GM12875 (cell line): ENCODE measurements at regions not wholly inside any gene's neighbourhood (a gene's known extent, or its start where the extent isn't known, plus 50 kb on each side); places are given as distances from the start of the nearest gene placed in this dataset.

Source experiments
- H3K4me3 ChIP-seq: one replicate; pipeline ENCODE4 v1.5.1; 2011; ENCODE audit warnings: low read depth, low read length, control low read depth
- TF ChIP-seq, protein P1 (sequence below): IDR thresholded peaks from 2 replicates; pipeline ENCODE4 v1.5.1; 2011; ENCODE audit warnings: low read depth, mild to moderate bottlenecking, control low read depth, inconsistent platforms, low read length, moderate library complexity, borderline replicate concordance; ENCODE audit not compliant: insufficient read depth

DNA sequence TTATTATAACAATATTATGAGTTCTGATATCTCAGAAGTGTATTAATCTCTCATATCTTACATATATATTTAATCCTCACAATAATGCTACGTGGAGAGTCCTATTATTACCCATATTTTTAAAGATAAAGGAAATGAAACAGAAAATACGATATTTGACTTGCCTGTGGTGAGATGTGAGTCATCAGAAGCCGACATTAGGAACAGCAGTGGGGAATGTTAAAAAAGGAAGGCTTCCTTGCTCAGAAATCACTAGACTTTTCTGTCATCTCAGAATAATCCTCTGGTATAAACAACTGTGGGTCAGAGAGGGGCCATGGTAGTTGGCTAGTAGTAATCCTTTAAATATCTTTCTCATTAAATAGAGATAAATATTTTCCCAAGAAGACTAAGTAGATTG, 402.3 kb upstream of the PCDH15 start:
- TF ChIP-seq, protein P1, sequence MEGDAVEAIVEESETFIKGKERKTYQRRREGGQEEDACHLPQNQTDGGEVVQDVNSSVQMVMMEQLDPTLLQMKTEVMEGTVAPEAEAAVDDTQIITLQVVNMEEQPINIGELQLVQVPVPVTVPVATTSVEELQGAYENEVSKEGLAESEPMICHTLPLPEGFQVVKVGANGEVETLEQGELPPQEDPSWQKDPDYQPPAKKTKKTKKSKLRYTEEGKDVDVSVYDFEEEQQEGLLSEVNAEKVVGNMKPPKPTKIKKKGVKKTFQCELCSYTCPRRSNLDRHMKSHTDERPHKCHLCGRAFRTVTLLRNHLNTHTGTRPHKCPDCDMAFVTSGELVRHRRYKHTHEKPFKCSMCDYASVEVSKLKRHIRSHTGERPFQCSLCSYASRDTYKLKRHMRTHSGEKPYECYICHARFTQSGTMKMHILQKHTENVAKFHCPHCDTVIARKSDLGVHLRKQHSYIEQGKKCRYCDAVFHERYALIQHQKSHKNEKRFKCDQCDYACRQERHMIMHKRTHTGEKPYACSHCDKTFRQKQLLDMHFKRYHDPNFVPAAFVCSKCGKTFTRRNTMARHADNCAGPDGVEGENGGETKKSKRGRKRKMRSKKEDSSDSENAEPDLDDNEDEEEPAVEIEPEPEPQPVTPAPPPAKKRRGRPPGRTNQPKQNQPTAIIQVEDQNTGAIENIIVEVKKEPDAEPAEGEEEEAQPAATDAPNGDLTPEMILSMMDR = no peak
- no peak overlapping the region for H3K4me3 ChIP-seq

DNA sequence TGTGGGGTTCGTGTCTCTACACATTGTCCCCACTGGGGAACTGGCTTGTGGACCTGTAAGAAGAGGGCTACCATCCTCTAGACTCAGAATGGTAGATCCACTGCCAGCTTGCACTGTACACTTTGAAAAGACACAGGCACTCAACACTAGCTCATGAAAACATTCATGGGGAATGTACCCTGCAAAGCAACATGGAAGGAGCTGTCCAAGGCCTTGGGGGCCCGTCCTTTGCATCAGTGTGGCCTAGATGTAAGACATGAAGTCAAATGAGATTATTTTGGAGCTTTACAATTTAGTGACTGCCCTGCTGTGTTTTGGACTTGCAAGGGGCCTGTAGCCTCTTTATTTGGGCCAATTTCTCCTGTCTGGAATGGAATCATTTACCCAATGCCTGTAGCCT, 399.0 kb upstream of the PCDH15 start:
- TF ChIP-seq, protein P1 = no peak
- no peak overlapping the region for H3K4me3 ChIP-seq

DNA sequence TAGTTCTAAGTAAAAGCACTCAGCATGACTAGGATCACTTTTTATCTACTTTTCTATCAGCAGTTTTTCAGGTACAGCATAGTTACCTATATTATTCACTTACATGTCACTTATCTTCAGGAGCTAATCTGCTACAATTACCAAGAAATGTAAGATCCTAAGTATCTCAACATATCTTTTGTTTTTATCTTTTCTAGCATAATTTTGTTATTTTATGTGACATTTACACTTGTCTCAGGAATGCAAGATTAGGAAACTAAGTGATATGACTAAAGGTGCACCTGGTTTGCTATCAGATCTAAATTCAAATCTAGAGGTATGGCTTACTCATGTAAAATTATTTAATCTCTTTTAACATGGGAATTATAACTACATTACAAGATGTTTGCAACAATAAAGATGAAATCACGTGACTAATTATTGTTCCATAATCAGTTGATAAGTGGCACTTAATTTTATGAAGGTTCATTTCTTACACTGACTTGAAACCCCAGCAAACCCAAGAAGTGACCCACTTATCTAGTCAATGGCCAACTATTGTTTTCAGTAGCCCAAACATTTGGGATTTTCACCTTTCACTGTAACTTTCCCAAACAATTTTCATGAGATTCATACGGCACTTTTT, 390.3 kb upstream of the PCDH15 start:
- TF ChIP-seq, protein P1 = no peak
- H3K4me3 ChIP-seq = no peak overlapping the region

DNA sequence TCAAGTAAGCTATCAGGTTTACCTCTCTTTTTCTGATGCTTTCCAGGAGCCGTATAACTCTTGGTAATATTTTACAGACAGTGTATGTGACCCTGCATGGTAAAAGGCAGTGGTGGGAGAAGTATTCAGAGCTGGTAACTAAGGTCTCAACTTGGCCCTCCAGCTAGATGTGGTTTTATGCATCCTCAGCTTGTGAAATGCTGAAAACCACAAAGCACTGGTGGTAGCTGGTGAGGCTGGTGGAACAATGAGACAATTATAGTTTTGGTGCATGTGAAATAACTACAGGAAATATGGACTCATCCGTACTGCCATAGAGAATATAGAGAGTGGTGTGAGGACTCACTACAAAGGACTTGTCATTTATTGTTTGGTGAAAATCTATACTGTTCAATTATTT, 383.0 kb upstream of the PCDH15 start:
- TF ChIP-seq, protein P1 = no peak
- no peak overlapping the region for H3K4me3 ChIP-seq

DNA sequence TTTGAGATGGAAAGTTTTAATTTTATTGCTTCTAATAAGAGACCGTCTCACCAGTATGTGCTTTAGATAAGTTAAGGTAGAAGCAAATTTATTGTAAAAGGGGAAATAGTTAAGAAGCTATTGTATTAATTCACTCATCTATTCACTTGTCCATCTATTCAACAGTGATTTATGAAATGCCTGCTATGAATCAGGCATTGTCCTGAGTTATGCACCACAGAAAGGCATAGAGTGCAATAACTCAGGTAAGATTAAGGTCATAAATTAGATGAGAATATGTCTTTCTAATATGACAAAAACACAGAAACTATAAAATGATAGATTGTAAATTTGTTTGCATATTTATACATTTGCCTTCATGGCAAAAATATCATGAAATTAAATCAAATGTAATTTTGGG, 379.3 kb upstream of the PCDH15 start:
- TF ChIP-seq, protein P1 = no peak
- H3K4me3 ChIP-seq = no peak overlapping the region

DNA sequence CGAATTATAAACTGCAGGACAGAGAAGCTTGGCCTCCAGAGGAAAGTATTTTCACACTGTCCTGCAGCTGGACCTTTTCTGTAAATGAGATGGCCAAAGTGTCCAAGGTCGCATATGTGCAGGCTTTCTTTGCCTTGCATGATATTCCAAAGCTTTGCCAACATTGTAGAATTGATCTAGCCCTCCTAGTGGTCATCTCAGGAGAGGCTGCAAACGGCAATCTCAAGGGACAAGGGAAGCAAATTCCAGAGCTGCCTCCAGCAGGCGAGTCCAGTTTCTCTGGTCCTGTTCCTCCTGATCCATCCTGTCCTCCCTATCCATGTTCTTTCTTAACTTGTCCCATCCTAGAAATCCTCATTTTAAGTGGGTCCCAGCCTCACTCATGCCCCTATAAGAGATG, 373.4 kb upstream of the PCDH15 start:
- TF ChIP-seq, protein P1 = no peak
- no peak overlapping the region for H3K4me3 ChIP-seq

DNA sequence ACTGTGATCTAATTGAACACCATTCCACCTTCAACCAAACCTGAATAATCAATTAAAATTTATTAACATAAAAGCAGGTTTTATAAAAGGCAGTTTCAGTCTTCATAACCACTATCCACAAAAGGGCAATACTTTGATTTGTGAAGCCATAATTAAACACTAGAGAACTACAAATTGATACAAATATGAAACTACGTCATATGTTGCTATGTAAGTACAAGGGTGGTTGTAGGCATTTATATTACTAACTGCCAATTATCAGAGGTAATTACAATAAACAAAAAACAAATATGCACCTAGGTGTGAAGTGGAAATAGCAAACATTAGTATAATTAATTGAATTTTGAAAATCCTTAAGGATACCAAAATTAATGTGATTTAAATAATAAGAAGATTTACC, 368.5 kb upstream of the PCDH15 start:
- no peak overlapping the region for H3K4me3 ChIP-seq
- TF ChIP-seq, protein P1 = no peak
